HCT116 (cell line): ENCODE measurements at regions not wholly inside any gene's neighbourhood (a gene's known extent, or its start where the extent isn't known, plus 50 kb on each side); places are given as distances from the start of the nearest gene placed in this dataset.

ENCODE experiments used
- ATAC-seq: fragments of 200-7000 bp; cut with Tn5 transposase; 2 replicates; pipeline ENCODE4 v1.9.1; 2020; ENCODE audit warnings: mild to moderate bottlenecking, moderate library complexity
- BruUV-seq: library from RNA; stranded (reverse); fragments of 400-500 nt; replicated peaks from 2 replicates; lab custom pipeline; 2021; lab: Mats Ljungman, UMichigan
- CTCF ChIA-PET: fragments of 300-600 bp; sonication (Branson Sonifier 250); formaldehyde crosslinking; loops from one replicate; lab custom pipeline; 2021; ENCODE audit warnings: antibody characterized with exemption; lab: Charles Lee
- POLR2A ChIA-PET: fragments of 300-600, 350-600 bp; sonication (Branson Sonifier 250); formaldehyde crosslinking; loops from one replicate; lab custom pipeline; 2021; ENCODE audit warnings: antibody characterized with exemption; lab: Charles Lee
- RAD21 ChIA-PET, 2 experiments: fragments of 300-600 bp; sonication (Branson Sonifier 250); formaldehyde crosslinking; loops; one replicate each; lab custom pipeline; 2023; ENCODE audit warnings: low total read pairs in 2 of 2; ENCODE audit not compliant: uncharacterized antibody in 2 of 2, unreplicated experiment in 2 of 2, low non-redundant PET in 1 of 2; lab: Charles Lee
- DNase-seq: peaks from one replicate; pipeline ENCODE4 v3.0.0-alpha.2; 2010; ENCODE audit warnings: low read depth, low spot score
- H2AFZ ChIP-seq: fragments of 200-600 bp; shearing (Covaris generic), sonication (generic); 2 replicates; pipeline ENCODE4 v1.6.1; 2017; ENCODE audit warnings: low read depth, mixed run types, mixed read lengths, antibody characterized with exemption, low read length; ENCODE audit not compliant: poor library complexity, severe bottlenecking
- H3K27ac ChIP-seq: 2 replicates; pipeline ENCODE4 v1.5.1; 2012; ENCODE audit warnings: low read depth, low read length
- H3K27me3 ChIP-seq: fragments of 200-600 bp; sonication (generic); 2 replicates; pipeline ENCODE4 v1.6.1; 2016; ENCODE audit warnings: mixed run types, low read length, mixed read lengths; ENCODE audit not compliant: insufficient read depth
- H3K36me3 ChIP-seq, 2 experiments: fragments of 200-500 bp in 1 of 2; fragments of 200-600 bp in 1 of 2; sonication (Bioruptor generic) in 1 of 2; sonication (generic) in 1 of 2; 2 replicates each; pipeline versions ENCODE4 v1.5.1 to v1.6.1; 2014 to 2016; ENCODE audit warnings: low read length in 2 of 2, inconsistent platforms in 1 of 2, mixed read lengths in 1 of 2, mixed run types in 1 of 2; ENCODE audit not compliant: insufficient read depth in 2 of 2, control insufficient read depth in 1 of 2
- H3K4me1 ChIP-seq, 2 experiments: fragments of 200-600 bp in 1 of 2; sonication (generic) in 1 of 2; 2 replicates each; pipeline versions ENCODE4 v1.5.1 to v1.6.1; 2012 to 2017; ENCODE audit warnings: low read length in 2 of 2, inconsistent platforms in 1 of 2, mild to moderate bottlenecking in 1 of 2, mixed read lengths in 1 of 2, mixed run types in 1 of 2, moderate library complexity in 1 of 2; ENCODE audit not compliant: insufficient read depth in 2 of 2, control insufficient read depth in 1 of 2
- H3K4me2 ChIP-seq: fragments of 200-600 bp; sonication (generic); 2 replicates; pipeline ENCODE4 v1.6.1; 2017; ENCODE audit warnings: mixed run types, low read length, mixed read lengths
- H3K4me3 ChIP-seq, 2 experiments: fragments of 200-600 bp in 1 of 2; sonication (generic) in 1 of 2; replicated peaks in 1 of 2; 2 replicates each; pipeline ENCODE4 v1.5.1; 2011 to 2016; ENCODE audit warnings: low read length in 2 of 2, control low read depth in 1 of 2, low read depth in 1 of 2, mild to moderate bottlenecking in 1 of 2, mixed read lengths in 1 of 2, mixed run types in 1 of 2
- H3K79me2 ChIP-seq: fragments of 200-600 bp; sonication (generic); 2 replicates; pipeline ENCODE4 v1.6.1; 2017; ENCODE audit warnings: mild to moderate bottlenecking, mixed run types, low read length, moderate library complexity, mixed read lengths; ENCODE audit not compliant: insufficient read depth
- H3K9ac ChIP-seq: fragments of 200-600 bp; sonication (generic); 2 replicates; pipeline ENCODE4 v1.6.1; 2016; ENCODE audit warnings: low read length, mixed read lengths
- H3K9me2 ChIP-seq: fragments of 200-600 bp; sonication (generic), shearing (Covaris generic); 2 replicates; pipeline ENCODE4 v1.6.1; 2017; ENCODE audit warnings: mixed run types, mild to moderate bottlenecking, moderate library complexity; ENCODE audit not compliant: insufficient read depth
- H3K9me3 ChIP-seq, 2 experiments: fragments of 200-500 bp in 1 of 2; fragments of 200-600 bp in 1 of 2; sonication (Bioruptor generic) in 1 of 2; sonication (generic) in 1 of 2; 2 replicates each; pipeline ENCODE4 v1.6.1; 2014 to 2017; ENCODE audit warnings: low read length in 2 of 2, mixed read lengths in 2 of 2, inconsistent platforms in 1 of 2, low read depth in 1 of 2, mild to moderate bottlenecking in 1 of 2, mixed run types in 1 of 2, moderate library complexity in 1 of 2; ENCODE audit not compliant: control insufficient read depth in 1 of 2, insufficient read depth in 1 of 2
- H4K20me1 ChIP-seq: fragments of 200-600 bp; sonication (generic), shearing (Covaris generic); 2 replicates; pipeline ENCODE4 v1.6.1; 2017; ENCODE audit warnings: mixed run types, mild to moderate bottlenecking, moderate library complexity; ENCODE audit not compliant: insufficient read depth
- CBX3 ChIP-seq: IDR thresholded peaks from 2 replicates; pipeline ENCODE4 v1.6.1; 2012; ENCODE audit warnings: low read depth
- CEBPB ChIP-seq: IDR thresholded peaks from 2 replicates; pipeline ENCODE4 v1.6.1; 2012; ENCODE audit warnings: low read depth
- JUND ChIP-seq: IDR thresholded peaks from 2 replicates; pipeline ENCODE4 v1.6.1; 2012
- intact Hi-C: fragments of 100-400 bp; cut with micrococcal nuclease; formaldehyde crosslinking; loops from 2 replicates; pipeline ENCODE4 v1.10.0; 2022
- TF ChIP-seq, protein P1 (sequence below): IDR thresholded peaks from 2 replicates; pipeline ENCODE4 v1.6.1; 2012
- TF ChIP-seq, protein P2 (sequence below): IDR thresholded peaks from 2 replicates; pipeline ENCODE4 v1.6.1; 2012; ENCODE audit warnings: low read depth
- TF ChIP-seq, protein P3 (sequence below), 3 experiments: fragments of 200-600 bp in 1 of 3; sonication (generic) in 1 of 3; IDR thresholded peaks in 2 of 3; conservative IDR thresholded peaks in 1 of 3; 2 replicates each; pipeline ENCODE4 v1.5.1; 2012 to 2017; ENCODE audit warnings: low read depth in 2 of 3, low read length in 2 of 3, antibody characterized with exemption in 1 of 3, borderline replicate concordance in 1 of 3, control low read depth in 1 of 3, mild to moderate bottlenecking in 1 of 3, mixed read lengths in 1 of 3, mixed run types in 1 of 3, moderate library complexity in 1 of 3; ENCODE audit not compliant: insufficient read depth in 1 of 3
- TF ChIP-seq, protein P4 (sequence below): IDR thresholded peaks from 2 replicates; pipeline ENCODE4 v1.6.1; 2011; ENCODE audit warnings: mild to moderate bottlenecking, low read length, moderate library complexity; ENCODE audit not compliant: insufficient replicate concordance; ENCODE audit errors: extremely low read depth

DNA sequence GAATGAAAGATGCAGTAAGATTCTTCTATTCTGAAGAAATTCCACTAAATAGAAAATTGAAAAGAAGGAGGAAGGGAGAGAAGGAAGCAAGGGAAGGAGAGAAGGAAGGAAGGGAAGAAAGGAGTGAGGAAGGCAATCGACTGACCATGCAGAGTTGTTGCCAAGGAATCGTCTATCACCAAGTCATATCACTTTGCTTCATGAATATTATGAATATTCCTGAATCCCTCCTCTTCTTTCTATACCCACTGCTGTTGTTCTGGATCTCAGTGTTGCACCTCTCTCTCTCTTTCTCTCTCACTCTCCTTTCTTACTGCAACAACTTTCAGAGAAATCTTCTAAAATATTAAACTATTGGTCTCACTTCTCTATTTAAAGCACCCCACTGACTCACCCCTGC, 222.4 kb downstream of the IPO8 start:
- no peak overlapping the region for H3K27ac ChIP-seq
- ATAC-seq (no peak), DNase-seq (no peak)
- POLR2A ChIA-PET: no interaction called here
- CTCF ChIA-PET: no interaction called here
- H3K79me2 ChIP-seq: no peaks in the 10 kb centered on the region
- H3K9ac ChIP-seq: no peak overlapping the region
- no peaks in the 10 kb centered on the region for H4K20me1 ChIP-seq
- H3K27me3 ChIP-seq: no peaks in the 10 kb centered on the region
- H3K4me3 ChIP-seq: no peak overlapping the region
- H2AFZ ChIP-seq: no peak overlapping the region
- intact Hi-C loops: no loop called here
- no peak overlapping the region for H3K4me2 ChIP-seq
- BruUV-seq: no TSS peak
- RAD21 ChIA-PET: no interaction called here
- H3K9me2 ChIP-seq: no peaks in the 10 kb centered on the region
- TF ChIP-seq, protein P1, sequence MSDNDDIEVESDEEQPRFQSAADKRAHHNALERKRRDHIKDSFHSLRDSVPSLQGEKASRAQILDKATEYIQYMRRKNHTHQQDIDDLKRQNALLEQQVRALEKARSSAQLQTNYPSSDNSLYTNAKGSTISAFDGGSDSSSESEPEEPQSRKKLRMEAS: no peak
- TF ChIP-seq, protein P2, sequence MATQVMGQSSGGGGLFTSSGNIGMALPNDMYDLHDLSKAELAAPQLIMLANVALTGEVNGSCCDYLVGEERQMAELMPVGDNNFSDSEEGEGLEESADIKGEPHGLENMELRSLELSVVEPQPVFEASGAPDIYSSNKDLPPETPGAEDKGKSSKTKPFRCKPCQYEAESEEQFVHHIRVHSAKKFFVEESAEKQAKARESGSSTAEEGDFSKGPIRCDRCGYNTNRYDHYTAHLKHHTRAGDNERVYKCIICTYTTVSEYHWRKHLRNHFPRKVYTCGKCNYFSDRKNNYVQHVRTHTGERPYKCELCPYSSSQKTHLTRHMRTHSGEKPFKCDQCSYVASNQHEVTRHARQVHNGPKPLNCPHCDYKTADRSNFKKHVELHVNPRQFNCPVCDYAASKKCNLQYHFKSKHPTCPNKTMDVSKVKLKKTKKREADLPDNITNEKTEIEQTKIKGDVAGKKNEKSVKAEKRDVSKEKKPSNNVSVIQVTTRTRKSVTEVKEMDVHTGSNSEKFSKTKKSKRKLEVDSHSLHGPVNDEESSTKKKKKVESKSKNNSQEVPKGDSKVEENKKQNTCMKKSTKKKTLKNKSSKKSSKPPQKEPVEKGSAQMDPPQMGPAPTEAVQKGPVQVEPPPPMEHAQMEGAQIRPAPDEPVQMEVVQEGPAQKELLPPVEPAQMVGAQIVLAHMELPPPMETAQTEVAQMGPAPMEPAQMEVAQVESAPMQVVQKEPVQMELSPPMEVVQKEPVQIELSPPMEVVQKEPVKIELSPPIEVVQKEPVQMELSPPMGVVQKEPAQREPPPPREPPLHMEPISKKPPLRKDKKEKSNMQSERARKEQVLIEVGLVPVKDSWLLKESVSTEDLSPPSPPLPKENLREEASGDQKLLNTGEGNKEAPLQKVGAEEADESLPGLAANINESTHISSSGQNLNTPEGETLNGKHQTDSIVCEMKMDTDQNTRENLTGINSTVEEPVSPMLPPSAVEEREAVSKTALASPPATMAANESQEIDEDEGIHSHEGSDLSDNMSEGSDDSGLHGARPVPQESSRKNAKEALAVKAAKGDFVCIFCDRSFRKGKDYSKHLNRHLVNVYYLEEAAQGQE: no peak
- no peak for TF ChIP-seq CEBPB
- TF ChIP-seq JUND: no peak
- TF ChIP-seq, all 23 proteins: peak for 0
- H3K36me3 ChIP-seq: no peaks in the 10 kb centered on the region
- H3K9me3 ChIP-seq: no peaks in the 10 kb centered on the region
- no peaks in the 10 kb centered on the region for H3K4me1 ChIP-seq

DNA sequence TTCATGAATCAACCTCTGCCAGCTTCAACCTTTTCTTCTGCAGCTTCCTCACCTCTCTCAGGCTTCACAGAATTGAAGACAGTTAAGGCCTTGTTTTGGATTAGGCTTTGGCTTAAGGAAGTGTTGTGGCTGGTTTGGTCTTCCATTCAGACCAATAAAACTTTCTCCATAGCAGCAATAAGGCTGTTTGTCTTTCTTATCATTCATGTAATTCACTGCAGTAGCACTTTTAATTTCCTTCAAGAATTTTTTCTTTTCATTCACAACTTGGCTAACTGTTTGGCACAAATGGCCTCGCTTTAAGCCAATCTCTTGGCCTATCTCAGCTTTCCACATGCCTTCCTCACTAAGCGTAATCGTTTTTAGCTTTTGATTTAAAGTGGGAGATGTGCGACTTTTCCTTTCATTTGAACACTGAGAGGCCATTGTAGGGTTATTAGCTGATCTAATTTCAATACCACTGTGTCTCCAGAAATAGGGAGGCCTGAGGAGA, 229.5 kb downstream of the IPO8 start:
- H3K9me2 ChIP-seq: no peaks in the 10 kb centered on the region
- H3K36me3 ChIP-seq: no peaks in the 10 kb centered on the region
- ChIA-PET POLR2A (no interaction called here), RAD21 (no interaction called here), CTCF (interaction anchor here (2.3 kb wide), 1 partner anchor 9 kb away, joined by 6 read pairs; no protein-coding TSS in a partner anchor)
- H3K9me3 ChIP-seq: no peaks in the 10 kb centered on the region
- TF ChIP-seq, protein P3, sequence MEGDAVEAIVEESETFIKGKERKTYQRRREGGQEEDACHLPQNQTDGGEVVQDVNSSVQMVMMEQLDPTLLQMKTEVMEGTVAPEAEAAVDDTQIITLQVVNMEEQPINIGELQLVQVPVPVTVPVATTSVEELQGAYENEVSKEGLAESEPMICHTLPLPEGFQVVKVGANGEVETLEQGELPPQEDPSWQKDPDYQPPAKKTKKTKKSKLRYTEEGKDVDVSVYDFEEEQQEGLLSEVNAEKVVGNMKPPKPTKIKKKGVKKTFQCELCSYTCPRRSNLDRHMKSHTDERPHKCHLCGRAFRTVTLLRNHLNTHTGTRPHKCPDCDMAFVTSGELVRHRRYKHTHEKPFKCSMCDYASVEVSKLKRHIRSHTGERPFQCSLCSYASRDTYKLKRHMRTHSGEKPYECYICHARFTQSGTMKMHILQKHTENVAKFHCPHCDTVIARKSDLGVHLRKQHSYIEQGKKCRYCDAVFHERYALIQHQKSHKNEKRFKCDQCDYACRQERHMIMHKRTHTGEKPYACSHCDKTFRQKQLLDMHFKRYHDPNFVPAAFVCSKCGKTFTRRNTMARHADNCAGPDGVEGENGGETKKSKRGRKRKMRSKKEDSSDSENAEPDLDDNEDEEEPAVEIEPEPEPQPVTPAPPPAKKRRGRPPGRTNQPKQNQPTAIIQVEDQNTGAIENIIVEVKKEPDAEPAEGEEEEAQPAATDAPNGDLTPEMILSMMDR (IDR thresholded peaks at IDR 0.05 in 2 of 3, conservative IDR thresholded peaks at IDR 0.05 in 1 of 3; ENCODE audit: borderline replicate concordance in 1 of 3, insufficient read depth in 1 of 3, low read depth in 2 of 3, low read length in 2 of 3): no peak
- TF ChIP-seq CBX3: no peak
- TF ChIP-seq, protein P4, sequence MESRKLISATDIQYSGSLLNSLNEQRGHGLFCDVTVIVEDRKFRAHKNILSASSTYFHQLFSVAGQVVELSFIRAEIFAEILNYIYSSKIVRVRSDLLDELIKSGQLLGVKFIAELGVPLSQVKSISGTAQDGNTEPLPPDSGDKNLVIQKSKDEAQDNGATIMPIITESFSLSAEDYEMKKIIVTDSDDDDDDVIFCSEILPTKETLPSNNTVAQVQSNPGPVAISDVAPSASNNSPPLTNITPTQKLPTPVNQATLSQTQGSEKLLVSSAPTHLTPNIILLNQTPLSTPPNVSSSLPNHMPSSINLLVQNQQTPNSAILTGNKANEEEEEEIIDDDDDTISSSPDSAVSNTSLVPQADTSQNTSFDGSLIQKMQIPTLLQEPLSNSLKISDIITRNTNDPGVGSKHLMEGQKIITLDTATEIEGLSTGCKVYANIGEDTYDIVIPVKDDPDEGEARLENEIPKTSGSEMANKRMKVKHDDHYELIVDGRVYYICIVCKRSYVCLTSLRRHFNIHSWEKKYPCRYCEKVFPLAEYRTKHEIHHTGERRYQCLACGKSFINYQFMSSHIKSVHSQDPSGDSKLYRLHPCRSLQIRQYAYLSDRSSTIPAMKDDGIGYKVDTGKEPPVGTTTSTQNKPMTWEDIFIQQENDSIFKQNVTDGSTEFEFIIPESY: no peak
- H2AFZ ChIP-seq: no peak overlapping the region
- H3K4me1 ChIP-seq: no peaks in the 10 kb centered on the region
- H4K20me1 ChIP-seq: no peaks in the 10 kb centered on the region
- intact Hi-C loops: no loop called here
- H3K27ac ChIP-seq: no peak overlapping the region
- ATAC-seq (no peak), DNase-seq (no peak)
- H3K27me3 ChIP-seq: no peaks in the 10 kb centered on the region
- no TSS peak for BruUV-seq
- no peak overlapping the region for H3K9ac ChIP-seq
- H3K4me3 ChIP-seq: no peak overlapping the region
- H3K79me2 ChIP-seq: no peaks in the 10 kb centered on the region
- H3K4me2 ChIP-seq: no peak overlapping the region
